ENCODE measurements at regions not wholly inside any gene's neighbourhood (a gene's known extent, or its start where the extent isn't known, plus 50 kb on each side); places are given as distances from the start of the nearest gene placed in this dataset.

GRCh38 chr3:76438971-76439370, 600.9 kb upstream of the ROBO2 start:
- H3K36me3 Mint-ChIP-seq, result no peaks in the 10 kb centered on the region
- no peaks in the 10 kb centered on the region for H3K27me3 ChIP-seq (ENCODE audit: control insufficient read depth in 2 of 2, insufficient read depth in 2 of 2, low read length in 2 of 2)
- no peaks in the 10 kb centered on the region for H3K4me1 ChIP-seq (ENCODE audit: control insufficient read depth in 1 of 2, insufficient read depth in 2 of 2, low read length in 2 of 2)
- no peak overlapping the region for H3K4me2 ChIP-seq (replicated peaks; ENCODE audit: extremely low read depth, low read length, poor library complexity, severe bottlenecking)
- no peaks in the 10 kb centered on the region for H3K36me3 ChIP-seq (replicated peaks in 1 of 2; ENCODE audit: control insufficient read depth in 1 of 2, insufficient read depth in 2 of 2, low read length in 2 of 2)
- H2AFZ ChIP-seq (ENCODE audit: insufficient read depth, low read depth, low read length, poor library complexity, severe bottlenecking), result no peak overlapping the region
- H3K9ac ChIP-seq (ENCODE audit: insufficient read depth, low read length, poor library complexity, severe bottlenecking), result no peak overlapping the region
- peaks cover 4 to 7% of the 10 kb centered on the region in 2 donors for H3K9me3 ChIP-seq (replicated peaks in 1 of 2; ENCODE audit: control insufficient read depth in 1 of 2, insufficient read depth in 1 of 2, low read length in 2 of 2)
- H4K20me1 ChIP-seq (ENCODE audit: insufficient read depth, low read length), result no peaks in the 10 kb centered on the region
- H3K27ac ChIP-seq (ENCODE audit: low read depth in 1 of 2, low read length in 2 of 2), result no peak overlapping the region
- no peaks in the 10 kb centered on the region for H3K79me2 ChIP-seq (ENCODE audit: insufficient read depth, low read length)
- DNase-seq, result no peak
- H3K27ac Mint-ChIP-seq, result no peak overlapping the region
- TF ChIP-seq, protein P1, sequence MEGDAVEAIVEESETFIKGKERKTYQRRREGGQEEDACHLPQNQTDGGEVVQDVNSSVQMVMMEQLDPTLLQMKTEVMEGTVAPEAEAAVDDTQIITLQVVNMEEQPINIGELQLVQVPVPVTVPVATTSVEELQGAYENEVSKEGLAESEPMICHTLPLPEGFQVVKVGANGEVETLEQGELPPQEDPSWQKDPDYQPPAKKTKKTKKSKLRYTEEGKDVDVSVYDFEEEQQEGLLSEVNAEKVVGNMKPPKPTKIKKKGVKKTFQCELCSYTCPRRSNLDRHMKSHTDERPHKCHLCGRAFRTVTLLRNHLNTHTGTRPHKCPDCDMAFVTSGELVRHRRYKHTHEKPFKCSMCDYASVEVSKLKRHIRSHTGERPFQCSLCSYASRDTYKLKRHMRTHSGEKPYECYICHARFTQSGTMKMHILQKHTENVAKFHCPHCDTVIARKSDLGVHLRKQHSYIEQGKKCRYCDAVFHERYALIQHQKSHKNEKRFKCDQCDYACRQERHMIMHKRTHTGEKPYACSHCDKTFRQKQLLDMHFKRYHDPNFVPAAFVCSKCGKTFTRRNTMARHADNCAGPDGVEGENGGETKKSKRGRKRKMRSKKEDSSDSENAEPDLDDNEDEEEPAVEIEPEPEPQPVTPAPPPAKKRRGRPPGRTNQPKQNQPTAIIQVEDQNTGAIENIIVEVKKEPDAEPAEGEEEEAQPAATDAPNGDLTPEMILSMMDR (IDR thresholded peaks at IDR 0.05), result no peak
- H3K4me3 Mint-ChIP-seq, result no peak overlapping the region
- H3K27me3 Mint-ChIP-seq (ENCODE audit: low read depth in 3 of 3), result peaks cover 0 to 1% (median 0%) of the 10 kb centered on the region in 3 donors
- WGBS (ENCODE audit: insufficient coverage), result no CpG with 5 or more reads among the region's 2 CpGs
- H3K9me3 Mint-ChIP-seq, result peaks cover 0 to 11% (median 2%) of the 10 kb centered on the region in 7 donors
- intact Hi-C loops (cut with micrococcal nuclease), result no loop called here
- H3K4me1 Mint-ChIP-seq, result no peaks in the 10 kb centered on the region
- H3K4me3 ChIP-seq (replicated peaks in 1 of 3; ENCODE audit: low read depth in 2 of 3, low read length in 3 of 3), result no peak overlapping the region

DNA sequence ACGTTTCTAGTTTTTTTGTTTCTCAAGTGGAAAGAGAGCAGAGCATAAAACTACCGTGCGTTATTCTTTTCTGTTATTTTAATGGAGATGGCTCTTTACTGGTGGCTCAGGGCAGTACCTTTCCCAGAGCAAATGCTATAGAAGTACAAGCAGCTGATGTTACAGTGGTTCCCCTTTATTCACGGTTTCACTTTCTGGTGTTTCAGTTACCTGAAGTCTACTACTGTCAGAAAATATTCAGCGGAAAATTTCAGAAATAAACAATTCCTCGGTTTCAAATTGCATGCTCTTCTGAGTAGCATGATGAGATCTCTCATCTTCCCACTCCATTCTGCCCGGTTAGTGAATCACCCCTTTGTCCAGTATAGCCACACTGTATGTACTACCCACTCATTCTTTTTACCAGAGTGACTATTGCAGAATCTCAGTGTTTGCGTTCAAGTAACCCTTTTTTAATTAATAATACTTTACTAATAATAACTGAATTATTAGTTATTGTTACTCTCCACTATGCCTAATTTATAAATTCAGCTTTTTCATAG, 597.5 kb upstream of the ROBO2 start:
- Histone ChIP-seq H3K36me3 (replicated peaks in 1 of 2; ENCODE audit: control insufficient read depth in 1 of 2, insufficient read depth in 2 of 2, low read length in 2 of 2) (no peaks in the 10 kb centered on the region), H3K9ac (ENCODE audit: insufficient read depth, low read length, poor library complexity, severe bottlenecking) (no peak overlapping the region), H3K4me1 (ENCODE audit: control insufficient read depth in 1 of 2, insufficient read depth in 2 of 2, low read length in 2 of 2) (no peaks in the 10 kb centered on the region), H2AFZ (ENCODE audit: insufficient read depth, low read depth, low read length, poor library complexity, severe bottlenecking) (no peak overlapping the region), H3K4me2 (replicated peaks; ENCODE audit: extremely low read depth, low read length, poor library complexity, severe bottlenecking) (no peak overlapping the region), H4K20me1 (ENCODE audit: insufficient read depth, low read length) (no peaks in the 10 kb centered on the region), H3K4me3 (replicated peaks in 1 of 3; ENCODE audit: low read depth in 2 of 3, low read length in 3 of 3) (no peak overlapping the region), H3K9me3 (replicated peaks in 1 of 2; ENCODE audit: control insufficient read depth in 1 of 2, insufficient read depth in 1 of 2, low read length in 2 of 2) (no peaks in the 10 kb centered on the region), H3K27me3 (ENCODE audit: control insufficient read depth in 2 of 2, insufficient read depth in 2 of 2, low read length in 2 of 2) (no peaks in the 10 kb centered on the region), H3K79me2 (ENCODE audit: insufficient read depth, low read length) (no peaks in the 10 kb centered on the region), H3K27ac (ENCODE audit: low read depth in 1 of 2, low read length in 2 of 2) (no peak overlapping the region)
- Mint-ChIP-seq H3K36me3 (no peaks in the 10 kb centered on the region), H3K27ac (no peak overlapping the region), H3K27me3 (ENCODE audit: low read depth in 3 of 3) (peaks cover 0 to 1% (median 0%) of the 10 kb centered on the region in 3 donors), H3K9me3 (peaks cover 0 to 14% (median 0%) of the 10 kb centered on the region in 7 donors), H3K4me3 (no peak overlapping the region), H3K4me1 (no peaks in the 10 kb centered on the region)
- TF ChIP-seq, protein P1 (IDR thresholded peaks at IDR 0.05), result no peak
- WGBS (ENCODE audit: insufficient coverage), result 79% methylated on average over 5 of the region's 8 CpGs
- intact Hi-C loops (cut with micrococcal nuclease), result no loop called here
- no peak for DNase-seq
